B cell (primary cell): ENCODE measurements at regions not wholly inside any gene's neighbourhood (a gene's known extent, or its start where the extent isn't known, plus 50 kb on each side); places are given as distances from the start of the nearest gene placed in this dataset.

ENCODE experiments used
- ATAC-seq: fragments of 200-7000 bp; cut with Tn5 transposase; one replicate; pipeline ENCODE4 v1.10.0; 2021; ENCODE audit warnings: low read depth, mild to moderate bottlenecking, moderate number of reproducible peaks, moderate library complexity
- CTCF ChIA-PET: fragments of 350-600 bp; sonication (Branson Sonifier 250); formaldehyde crosslinking; loops from one replicate; lab custom pipeline; 2021; ENCODE audit warnings: antibody characterized with exemption, inconsistent platforms; lab: Charles Lee
- POLR2A ChIA-PET: fragments of 350-600 bp; sonication (Branson Sonifier 250); formaldehyde crosslinking; loops from one replicate; lab custom pipeline; 2021; ENCODE audit warnings: antibody characterized with exemption; lab: Charles Lee
- DNase-seq: peaks from one replicate; pipeline ENCODE4 v3.0.0; 2013
- H2AFZ ChIP-seq: 2 replicates; pipeline ENCODE4 v1.6.1; 2012; ENCODE audit warnings: mild to moderate bottlenecking, low read depth, low read length; ENCODE audit not compliant: insufficient read depth, poor library complexity, severe bottlenecking
- H3K27ac ChIP-seq, 2 donors: 1 replicate in 1 of 2; 2 replicates in 1 of 2; pipeline ENCODE4 v1.5.1; 2012 to 2013; ENCODE audit warnings: low read length in 2 of 2, mild to moderate bottlenecking in 2 of 2, moderate library complexity in 1 of 2
- H3K27me3 ChIP-seq, 4 experiments: fragments of 200-600 bp in 1 of 4; sonication (generic) in 1 of 4; replicated peaks in 1 of 4; 1 replicate in 2 of 4; 2 replicates in 2 of 4; pipeline versions ENCODE4 v1.6.1 to v1.7.0; 2013 to 2016; ENCODE audit warnings: low read length in 3 of 4, mild to moderate bottlenecking in 2 of 4, mixed read lengths in 1 of 4, moderate library complexity in 1 of 4; ENCODE audit not compliant: insufficient read depth in 4 of 4, control insufficient read depth in 3 of 4; ENCODE audit errors: control extremely low read depth in 1 of 4
- H3K36me3 ChIP-seq, 2 experiments: replicated peaks in 1 of 2; 1 replicate in 1 of 2; 2 replicates in 1 of 2; pipeline versions ENCODE4 v1.6.1 to v1.7.1; 2013; ENCODE audit warnings: low read length in 1 of 2; ENCODE audit not compliant: insufficient read depth in 2 of 2, control insufficient read depth in 1 of 2; ENCODE audit errors: control extremely low read depth in 1 of 2, extremely low read depth in 1 of 2
- H3K4me1 ChIP-seq, 2 donors: fragments of 200-600 bp in 1 of 2; sonication (generic) in 1 of 2; 1 replicate in 1 of 2; 2 replicates in 1 of 2; pipeline versions ENCODE4 v1.5.1 to v1.6.1; 2013 to 2017; ENCODE audit warnings: low read length in 2 of 2; ENCODE audit not compliant: control insufficient read depth in 2 of 2, insufficient read depth in 2 of 2
- H3K4me2 ChIP-seq: replicated peaks from 2 replicates; pipeline ENCODE3; 2012; ENCODE audit warnings: mild to moderate bottlenecking, low read depth, low read length; ENCODE audit not compliant: poor library complexity, severe bottlenecking
- H3K4me3 ChIP-seq, 5 experiments: fragments of 200-600 bp in 1 of 5; sonication (generic) in 1 of 5; 1 replicate in 3 of 5; 2 replicates in 2 of 5; pipeline versions ENCODE4 v1.5.1 to v1.7.0; 2011 to 2016; ENCODE audit warnings: low read length in 4 of 5, mild to moderate bottlenecking in 4 of 5, low read depth in 2 of 5, control low read depth in 1 of 5, moderate library complexity in 1 of 5; ENCODE audit not compliant: insufficient read depth in 1 of 5; ENCODE audit errors: control extremely low read depth in 1 of 5, extremely low read depth in 1 of 5
- H3K79me2 ChIP-seq: fragments of 200-600 bp; sonication (generic); one replicate; pipeline ENCODE4 v1.6.0; 2016; ENCODE audit warnings: low read length; ENCODE audit not compliant: control insufficient read depth, insufficient read depth
- H3K9ac ChIP-seq: fragments of 200-600 bp; sonication (generic); 2 replicates; pipeline ENCODE4 v1.6.1; 2017; ENCODE audit warnings: mild to moderate bottlenecking, low read length, moderate library complexity
- H3K9me3 ChIP-seq, 3 donors: one replicate each; pipeline versions ENCODE4 v1.6.1 to v1.7.1; 2013; ENCODE audit warnings: low read length in 2 of 3; ENCODE audit not compliant: control insufficient read depth in 2 of 3, insufficient read depth in 1 of 3; ENCODE audit errors: control extremely low read depth in 1 of 3
- H4K20me1 ChIP-seq: 2 replicates; pipeline ENCODE4 v1.6.0; 2012; ENCODE audit warnings: mild to moderate bottlenecking, low read length; ENCODE audit not compliant: insufficient read depth, control insufficient read depth, poor library complexity, severe bottlenecking
- H3K27ac Mint-ChIP-seq: one replicate; pipeline ENCODE4 v1.8.0; 2021; ENCODE audit warnings: mixed read lengths
- H3K27me3 Mint-ChIP-seq: one replicate; pipeline ENCODE4 v1.8.0; 2021; ENCODE audit warnings: mixed read lengths
- H3K4me1 Mint-ChIP-seq: one replicate; pipeline ENCODE4 v1.8.0; 2021; ENCODE audit warnings: mixed read lengths
- H3K4me3 Mint-ChIP-seq: one replicate; pipeline ENCODE4 v1.8.0; 2021; ENCODE audit warnings: mixed read lengths
- H3K9me3 Mint-ChIP-seq: one replicate; pipeline ENCODE4 v1.8.0; 2022; ENCODE audit warnings: mixed read lengths; ENCODE audit not compliant: insufficient read depth
- EZH2 ChIP-seq: IDR thresholded peaks from 2 replicates; pipeline ENCODE4 v1.6.1; 2012; ENCODE audit warnings: borderline replicate concordance, low read depth, mild to moderate bottlenecking, moderate library complexity, low read length; ENCODE audit not compliant: insufficient read depth, poor library complexity, severe bottlenecking
- WGBS: methylation state at CpG from one replicate; pipeline ENCODE4 v1.1.5; 2013; ENCODE audit warnings: missing lambda C conversion rate; ENCODE audit not compliant: insufficient coverage; 5-methylcytosine and 5-hydroxymethylcytosine counted together
- intact Hi-C: fragments of 100-400 bp; cut with micrococcal nuclease; formaldehyde crosslinking; loops from one replicate; pipeline ENCODE4 v1.10.0; 2022
- TF ChIP-seq, protein P1 (sequence below): fragments of 200-600 bp; IDR thresholded peaks from one replicate; pipeline ENCODE4 v1.8.0; 2022; ENCODE audit warnings: antibody characterized with exemption, mild to moderate bottlenecking

DNA sequence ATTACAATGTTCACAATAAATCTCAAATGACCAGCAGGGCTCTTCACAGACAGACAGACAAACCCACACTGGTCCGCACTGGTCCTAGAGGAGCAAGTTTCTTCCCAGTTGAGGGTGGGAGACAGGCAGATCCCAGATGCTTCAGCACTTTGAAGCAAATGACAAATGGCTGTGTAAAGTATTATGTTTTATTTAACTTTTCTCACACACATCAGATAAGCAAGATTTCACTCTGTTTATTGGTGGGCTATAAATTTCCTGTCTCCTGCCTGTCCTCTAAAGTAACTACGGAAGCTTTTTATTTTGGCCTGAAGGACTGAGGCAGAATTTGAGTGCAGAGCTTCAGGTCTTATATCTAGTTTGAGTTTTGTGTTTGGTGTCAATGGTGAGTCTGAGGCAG is 174.7 kb upstream of the MTNR1B start:
- H3K4me2 ChIP-seq, result no peak overlapping the region
- ATAC-seq (no peak), DNase-seq (no peak)
- no peaks in the 10 kb centered on the region for H3K9me3 ChIP-seq
- no peak overlapping the region for H3K9ac ChIP-seq
- H3K36me3 ChIP-seq, result no peaks in the 10 kb centered on the region
- WGBS, result 100% methylated on average over 1 of the region's 2 CpGs
- ChIA-PET CTCF (no interaction called here), POLR2A (no interaction called here)
- H2AFZ ChIP-seq, result no peak overlapping the region
- intact Hi-C loops, result no loop called here
- H3K27ac ChIP-seq, result no peak overlapping the region
- no peak overlapping the region for H3K27ac Mint-ChIP-seq
- H3K4me3 ChIP-seq, result no peak overlapping the region
- H4K20me1 ChIP-seq, result no peaks in the 10 kb centered on the region
- no peaks in the 10 kb centered on the region for H3K27me3 Mint-ChIP-seq
- no peaks in the 10 kb centered on the region for H3K9me3 Mint-ChIP-seq
- no peaks in the 10 kb centered on the region for H3K4me1 Mint-ChIP-seq
- H3K4me3 Mint-ChIP-seq, result no peak overlapping the region
- H3K4me1 ChIP-seq, result no peaks in the 10 kb centered on the region
- no peaks in the 10 kb centered on the region for H3K79me2 ChIP-seq
- TF ChIP-seq, protein P1, sequence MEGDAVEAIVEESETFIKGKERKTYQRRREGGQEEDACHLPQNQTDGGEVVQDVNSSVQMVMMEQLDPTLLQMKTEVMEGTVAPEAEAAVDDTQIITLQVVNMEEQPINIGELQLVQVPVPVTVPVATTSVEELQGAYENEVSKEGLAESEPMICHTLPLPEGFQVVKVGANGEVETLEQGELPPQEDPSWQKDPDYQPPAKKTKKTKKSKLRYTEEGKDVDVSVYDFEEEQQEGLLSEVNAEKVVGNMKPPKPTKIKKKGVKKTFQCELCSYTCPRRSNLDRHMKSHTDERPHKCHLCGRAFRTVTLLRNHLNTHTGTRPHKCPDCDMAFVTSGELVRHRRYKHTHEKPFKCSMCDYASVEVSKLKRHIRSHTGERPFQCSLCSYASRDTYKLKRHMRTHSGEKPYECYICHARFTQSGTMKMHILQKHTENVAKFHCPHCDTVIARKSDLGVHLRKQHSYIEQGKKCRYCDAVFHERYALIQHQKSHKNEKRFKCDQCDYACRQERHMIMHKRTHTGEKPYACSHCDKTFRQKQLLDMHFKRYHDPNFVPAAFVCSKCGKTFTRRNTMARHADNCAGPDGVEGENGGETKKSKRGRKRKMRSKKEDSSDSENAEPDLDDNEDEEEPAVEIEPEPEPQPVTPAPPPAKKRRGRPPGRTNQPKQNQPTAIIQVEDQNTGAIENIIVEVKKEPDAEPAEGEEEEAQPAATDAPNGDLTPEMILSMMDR, result no peak
- no peak for TF ChIP-seq EZH2
- no peaks in the 10 kb centered on the region for H3K27me3 ChIP-seq

DNA sequence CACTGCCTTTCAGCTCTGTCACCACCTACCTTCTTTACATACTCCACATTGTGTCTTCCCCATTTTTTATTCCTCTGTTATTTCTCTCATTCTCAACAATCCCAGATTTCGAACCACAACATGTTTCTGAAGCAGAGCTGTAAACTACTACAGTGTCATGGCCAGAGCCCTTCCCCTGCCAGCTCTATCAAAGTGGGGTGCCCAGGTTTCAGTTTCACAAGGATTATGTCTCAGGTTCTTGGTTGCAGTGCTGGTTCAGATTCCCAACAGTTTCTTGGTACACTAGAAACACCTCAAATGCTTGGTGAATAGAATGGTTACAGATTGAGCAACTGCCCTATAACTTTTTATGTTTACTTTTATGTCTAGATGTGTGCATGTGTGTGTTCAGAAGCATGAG is 172.7 kb upstream of the MTNR1B start:
- 85% methylated on average over 1 of the region's 1 CpG for whole genome bisulfite sequencing
- DNase-seq (no peak), ATAC-seq (no peak)
- H3K27me3 ChIP-seq, result no peaks in the 10 kb centered on the region
- H3K4me1 ChIP-seq, result no peaks in the 10 kb centered on the region
- no peak overlapping the region for H3K4me2 ChIP-seq
- no peak overlapping the region for H3K27ac ChIP-seq
- Mint-ChIP-seq H3K4me1 (no peaks in the 10 kb centered on the region), H3K27me3 (no peaks in the 10 kb centered on the region), H3K27ac (no peak overlapping the region), H3K4me3 (no peak overlapping the region), H3K9me3 (no peaks in the 10 kb centered on the region)
- H2AFZ ChIP-seq, result no peak overlapping the region
- intact Hi-C loops, result no loop called here
- CTCF ChIA-PET, result no interaction called here
- POLR2A ChIA-PET, result no interaction called here
- TF ChIP-seq EZH2, result no peak
- TF ChIP-seq, protein P1, result no peak
- no peaks in the 10 kb centered on the region for H3K79me2 ChIP-seq
- H3K9me3 ChIP-seq, result no peaks in the 10 kb centered on the region
- no peak overlapping the region for H3K9ac ChIP-seq
- H3K4me3 ChIP-seq, result no peak overlapping the region
- H4K20me1 ChIP-seq, result no peaks in the 10 kb centered on the region
- no peaks in the 10 kb centered on the region for H3K36me3 ChIP-seq
